Liver (tissue), 8 donors: ENCODE measurements at regions not wholly inside any gene's neighbourhood (a gene's known extent, or its start where the extent isn't known, plus 50 kb on each side); places are given as distances from the start of the nearest gene placed in this dataset.

Experiments used
- DNase-seq: peaks from one replicate; pipeline ENCODE4 v3.0.0-alpha.2; 2017; ENCODE audit warnings: low spot score
- H3K27ac ChIP-seq, 2 donors: one replicate each; pipeline ENCODE4 v1.7.0; 2013; ENCODE audit warnings: inconsistent platforms in 2 of 2, low read length in 2 of 2, control low read depth in 1 of 2, low read depth in 1 of 2, mild to moderate bottlenecking in 1 of 2
- H3K27me3 ChIP-seq, 4 donors: one replicate each; pipeline versions ENCODE4 v1.6.1 to v1.7.0; 2013; ENCODE audit warnings: low read length in 3 of 4, inconsistent platforms in 1 of 4, mild to moderate bottlenecking in 1 of 4, moderate library complexity in 1 of 4; ENCODE audit not compliant: control insufficient read depth in 4 of 4, insufficient read depth in 4 of 4
- H3K36me3 ChIP-seq, 4 donors: one replicate each; pipeline versions ENCODE4 v1.6.1 to v1.7.0; 2013; ENCODE audit warnings: low read length in 3 of 4, mild to moderate bottlenecking in 3 of 4, low read depth in 1 of 4, moderate library complexity in 1 of 4; ENCODE audit not compliant: control insufficient read depth in 4 of 4, insufficient read depth in 3 of 4
- H3K4me1 ChIP-seq, 4 donors: one replicate each; pipeline versions ENCODE4 v1.6.1 to v1.7.0; 2013; ENCODE audit warnings: low read length in 3 of 4, mild to moderate bottlenecking in 3 of 4, moderate library complexity in 1 of 4; ENCODE audit not compliant: control insufficient read depth in 4 of 4, insufficient read depth in 4 of 4
- H3K4me3 ChIP-seq, 3 donors: one replicate each; pipeline versions ENCODE4 v1.6.1 to v1.7.0; 2013; ENCODE audit warnings: low read length in 3 of 3, control low read depth in 1 of 3, low read depth in 1 of 3, mild to moderate bottlenecking in 1 of 3
- H3K9ac ChIP-seq, 2 donors: one replicate each; pipeline ENCODE4 v1.7.0; 2013; ENCODE audit warnings: low read length in 2 of 2, mild to moderate bottlenecking in 2 of 2, moderate library complexity in 2 of 2, control low read depth in 1 of 2, low read depth in 1 of 2
- H3K9me3 ChIP-seq, 4 donors: one replicate each; pipeline versions ENCODE4 v1.6.1 to v1.7.0; 2013; ENCODE audit warnings: low read length in 3 of 4; ENCODE audit not compliant: control insufficient read depth in 4 of 4
- ATF3 ChIP-seq: IDR thresholded peaks from 2 replicates; pipeline ENCODE4 v1.6.1; 2016; ENCODE audit warnings: antibody characterized with exemption
- EGR1 ChIP-seq, 2 donors: IDR thresholded peaks; 2 replicates each; pipeline ENCODE4 v1.6.1; 2016 to 2018; ENCODE audit warnings: antibody characterized with exemption in 2 of 2, low read depth in 2 of 2
- FOXA1 ChIP-seq: IDR thresholded peaks from 2 replicates; pipeline ENCODE4 v1.6.1; 2016; ENCODE audit warnings: antibody characterized with exemption
- FOXA2 ChIP-seq: IDR thresholded peaks from 2 replicates; pipeline ENCODE4 v1.6.1; 2016; ENCODE audit warnings: antibody characterized with exemption
- GABPA ChIP-seq, 2 donors: IDR thresholded peaks in 1 of 2; conservative IDR thresholded peaks in 1 of 2; 2 replicates each; pipeline ENCODE4 v1.6.1; 2016; ENCODE audit warnings: antibody characterized with exemption in 2 of 2, mild to moderate bottlenecking in 1 of 2, moderate library complexity in 1 of 2
- HNF4A ChIP-seq, 2 donors: conservative IDR thresholded peaks; 2 replicates each; pipeline ENCODE4 v1.6.1; 2016; ENCODE audit warnings: antibody characterized with exemption in 2 of 2, mild to moderate bottlenecking in 2 of 2
- JUND ChIP-seq, 2 donors: IDR thresholded peaks; 2 replicates each; pipeline ENCODE4 v1.6.1; 2016; ENCODE audit warnings: antibody characterized with exemption in 2 of 2
- MAX ChIP-seq: IDR thresholded peaks from 2 replicates; pipeline ENCODE4 v1.6.1; 2016; ENCODE audit warnings: antibody characterized with exemption
- RAD21 ChIP-seq, 2 donors: IDR thresholded peaks; 2 replicates each; pipeline ENCODE4 v1.6.1; 2016; ENCODE audit warnings: antibody characterized with exemption in 2 of 2, mild to moderate bottlenecking in 2 of 2
- REST ChIP-seq: IDR thresholded peaks from 2 replicates; pipeline ENCODE4 v1.6.1; 2016; ENCODE audit warnings: antibody characterized with exemption, mild to moderate bottlenecking
- RXRA ChIP-seq, 2 donors: IDR thresholded peaks; 2 replicates each; pipeline ENCODE4 v1.6.1; 2017 to 2018; ENCODE audit warnings: antibody characterized with exemption in 2 of 2, mild to moderate bottlenecking in 1 of 2
- SP1 ChIP-seq: IDR thresholded peaks from 2 replicates; pipeline ENCODE4 v1.6.1; 2018; ENCODE audit warnings: antibody characterized with exemption, mild to moderate bottlenecking
- YY1 ChIP-seq: IDR thresholded peaks from 2 replicates; pipeline ENCODE4 v1.6.1; 2016; ENCODE audit warnings: antibody characterized with exemption, mild to moderate bottlenecking
- ZBTB33 ChIP-seq: IDR thresholded peaks from 2 replicates; pipeline ENCODE4 v1.6.1; 2016; ENCODE audit warnings: antibody characterized with exemption
- WGBS: extraction: QIAGEN DNeasy Blood & Tissue Kit; methylation state at CpG from one replicate; pipeline ENCODE4 v1.1.7; 2013; 5-methylcytosine and 5-hydroxymethylcytosine counted together
- TF ChIP-seq, protein P1 (sequence below): fragments of 150-350 bp; IDR thresholded peaks from 2 replicates; pipeline ENCODE4 v1.5.1; 2017; ENCODE audit warnings: improper control_type of control experiment, low read depth, low read length; ENCODE audit not compliant: missing input control
- donor health status: healthy.
- donor health status: healthy.
- donor health status: healthy.
- donor health status: healthy.
- donor health status: healthy.

GRCh38 chr14:83798421-83798820 lies 1731.5 kb upstream of the FLRT2 start:
- TF ChIP-seq HNF4A (conservative IDR thresholded peaks at IDR 0.05) (no peak), EGR1 (IDR thresholded peaks at IDR 0.05; ENCODE audit: low read depth in 2 of 2) (no peak)
- no peak overlapping the region for H3K9ac ChIP-seq
- no peak overlapping the region for H3K4me3 ChIP-seq
- no peaks in the 10 kb centered on the region for H3K27me3 ChIP-seq
- no peaks in the 10 kb centered on the region for H3K4me1 ChIP-seq
- H3K36me3 ChIP-seq = no peaks in the 10 kb centered on the region
- no peak for DNase-seq
- 76% methylated on average over 2 of the region's 2 CpGs for WGBS
- no peaks in the 10 kb centered on the region for H3K9me3 ChIP-seq
- H3K27ac ChIP-seq = no peak overlapping the region

GRCh38 chr14:83799233-83799632 lies 1730.7 kb upstream of the FLRT2 start:
- Histone ChIP-seq H3K9me3 (no peaks in the 10 kb centered on the region), H3K4me3 (no peak overlapping the region), H3K27me3 (no peaks in the 10 kb centered on the region), H3K27ac (no peak overlapping the region), H3K36me3 (no peaks in the 10 kb centered on the region), H3K9ac (no peak overlapping the region), H3K4me1 (no peaks in the 10 kb centered on the region)
- no peak for TF ChIP-seq JUND (IDR thresholded peaks at IDR 0.05)
- no peak for TF ChIP-seq EGR1 (IDR thresholded peaks at IDR 0.05; ENCODE audit: low read depth in 2 of 2)
- no peak for TF ChIP-seq YY1
- DNase-seq = no peak

GRCh38 chr14:83814896-83815295 lies 1715.0 kb upstream of the FLRT2 start:
- H3K27ac ChIP-seq = no peak overlapping the region
- TF ChIP-seq FOXA2 (no peak), SP1 (no peak), REST (no peak), ATF3 (no peak), RAD21 (IDR thresholded peaks at IDR 0.05) (no peak), FOXA1 (no peak), JUND (IDR thresholded peaks at IDR 0.05) (no peak), RXRA (IDR thresholded peaks at IDR 0.05) (no peak), GABPA (IDR thresholded peaks at IDR 0.05 in 1 of 2, conservative IDR thresholded peaks at IDR 0.05 in 1 of 2) (no peak), EGR1 (IDR thresholded peaks at IDR 0.05; ENCODE audit: low read depth in 2 of 2) (no peak), MAX (no peak), ZBTB33 (no peak), YY1 (no peak), HNF4A (conservative IDR thresholded peaks at IDR 0.05) (no peak)
- TF ChIP-seq, protein P1, sequence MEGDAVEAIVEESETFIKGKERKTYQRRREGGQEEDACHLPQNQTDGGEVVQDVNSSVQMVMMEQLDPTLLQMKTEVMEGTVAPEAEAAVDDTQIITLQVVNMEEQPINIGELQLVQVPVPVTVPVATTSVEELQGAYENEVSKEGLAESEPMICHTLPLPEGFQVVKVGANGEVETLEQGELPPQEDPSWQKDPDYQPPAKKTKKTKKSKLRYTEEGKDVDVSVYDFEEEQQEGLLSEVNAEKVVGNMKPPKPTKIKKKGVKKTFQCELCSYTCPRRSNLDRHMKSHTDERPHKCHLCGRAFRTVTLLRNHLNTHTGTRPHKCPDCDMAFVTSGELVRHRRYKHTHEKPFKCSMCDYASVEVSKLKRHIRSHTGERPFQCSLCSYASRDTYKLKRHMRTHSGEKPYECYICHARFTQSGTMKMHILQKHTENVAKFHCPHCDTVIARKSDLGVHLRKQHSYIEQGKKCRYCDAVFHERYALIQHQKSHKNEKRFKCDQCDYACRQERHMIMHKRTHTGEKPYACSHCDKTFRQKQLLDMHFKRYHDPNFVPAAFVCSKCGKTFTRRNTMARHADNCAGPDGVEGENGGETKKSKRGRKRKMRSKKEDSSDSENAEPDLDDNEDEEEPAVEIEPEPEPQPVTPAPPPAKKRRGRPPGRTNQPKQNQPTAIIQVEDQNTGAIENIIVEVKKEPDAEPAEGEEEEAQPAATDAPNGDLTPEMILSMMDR = no peak
- H3K27me3 ChIP-seq = no peaks in the 10 kb centered on the region
- H3K36me3 ChIP-seq = no peaks in the 10 kb centered on the region
- 84% methylated on average over 1 of the region's 1 CpG for WGBS
- no peaks in the 10 kb centered on the region for H3K9me3 ChIP-seq
- H3K4me1 ChIP-seq = no peaks in the 10 kb centered on the region
- H3K9ac ChIP-seq = no peak overlapping the region
- no peak overlapping the region for H3K4me3 ChIP-seq
- no peak for DNase-seq
